Mesothelial cell of epicardium (in vitro differentiated cells): ENCODE measurements at regions not wholly inside any gene's neighbourhood (a gene's known extent, or its start where the extent isn't known, plus 50 kb on each side); places are given as distances from the start of the nearest gene placed in this dataset.

ENCODE experiments used
- DNase-seq, 2 experiments: peaks; one replicate each; pipeline ENCODE4 v3.0.0; 2021; ENCODE audit warnings: low spot score in 2 of 2; ENCODE audit not compliant: unreplicated experiment in 2 of 2
- H3K27ac Mint-ChIP-seq: 2 replicates; pipeline ENCODE4 v1.8.0; 2021; ENCODE audit warnings: mixed read lengths
- H3K27me3 Mint-ChIP-seq: 2 replicates; pipeline ENCODE4 v1.8.0; 2021; ENCODE audit warnings: low read depth, mixed read lengths
- H3K36me3 Mint-ChIP-seq: 2 replicates; pipeline ENCODE4 v1.8.0; 2021; ENCODE audit warnings: mixed read lengths
- H3K4me1 Mint-ChIP-seq: 2 replicates; pipeline ENCODE4 v1.8.0; 2021; ENCODE audit warnings: mixed read lengths
- H3K4me3 Mint-ChIP-seq: 2 replicates; pipeline ENCODE4 v1.8.0; 2021; ENCODE audit warnings: mild to moderate bottlenecking, moderate library complexity, mixed read lengths
- H3K9me3 Mint-ChIP-seq: 2 replicates; pipeline ENCODE4 v1.8.0; 2021; ENCODE audit warnings: mixed read lengths
- CTCF ChIP-seq: fragments of 200-600 bp; sonication (generic); IDR thresholded peaks from one replicate; pipeline ENCODE4 v1.5.0; 2021; ENCODE audit warnings: antibody characterized with exemption; ENCODE audit not compliant: unreplicated experiment

DNA sequence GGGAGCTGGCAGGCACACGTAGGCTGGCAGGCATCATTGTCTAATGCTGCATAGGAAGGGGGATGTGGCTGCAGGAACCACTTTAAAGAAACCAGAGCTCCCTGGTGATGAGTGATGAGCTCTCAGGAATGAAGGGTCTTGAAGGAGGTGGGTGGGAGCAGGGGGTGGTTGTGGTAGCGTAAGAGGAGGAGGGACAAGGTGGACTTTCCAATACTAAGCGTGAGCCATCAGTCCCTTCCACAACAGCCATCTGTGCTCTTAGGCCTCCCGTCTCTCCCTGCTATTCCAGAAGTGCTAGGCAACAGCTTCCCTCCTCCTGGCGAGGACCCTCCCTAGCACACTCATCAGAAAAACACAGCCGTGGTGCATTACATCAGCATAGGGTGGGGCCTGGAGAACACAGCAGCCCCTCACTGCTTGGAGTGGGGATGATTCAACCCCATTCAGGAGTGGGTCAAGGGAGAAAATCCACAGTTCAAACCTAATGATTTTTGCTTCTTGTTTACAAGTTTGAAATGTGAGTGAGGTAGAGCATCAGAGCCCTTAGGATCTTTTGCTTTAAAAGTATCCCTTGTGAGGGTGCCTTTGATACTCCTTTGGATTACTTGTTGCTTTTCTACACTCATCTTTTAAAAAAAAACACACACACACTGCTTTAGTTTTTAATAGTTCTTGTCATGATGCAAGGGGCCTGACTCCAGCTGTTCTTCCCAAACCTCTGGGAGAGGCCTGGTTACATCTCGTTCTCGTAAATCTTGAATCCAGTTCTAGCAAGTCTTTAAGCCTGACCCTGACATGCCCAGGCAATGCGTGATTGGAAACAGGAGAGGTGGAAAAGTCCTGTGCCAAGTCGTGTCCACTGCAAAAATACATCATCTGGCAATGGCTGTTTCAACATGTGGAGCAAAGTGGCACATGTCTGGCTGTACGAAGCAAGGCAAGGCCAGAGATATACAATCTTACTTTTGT, 356.4 kb upstream of the DDHD1 start:
- Mint-ChIP-seq H3K9me3 (peaks cover 10% of the 10 kb centered on the region), H3K4me3 (no peak overlapping the region), H3K4me1 (peaks cover 23% of the 10 kb centered on the region), H3K27ac (peak overlapping the region; percentile 81), H3K27me3 (no peaks in the 10 kb centered on the region), H3K36me3 (no peaks in the 10 kb centered on the region)
- DNase-seq, result no peak
- TF ChIP-seq CTCF, result no peak

- no peak overlapping the region for H3K4me3 Mint-ChIP-seq
- TF ChIP-seq CTCF, result no peak
- no peaks in the 10 kb centered on the region for H3K27me3 Mint-ChIP-seq
- H3K27ac Mint-ChIP-seq, result no peak overlapping the region
- DNase-seq, result no peak
- peaks cover 28% of the 10 kb centered on the region for H3K9me3 Mint-ChIP-seq
- no peaks in the 10 kb centered on the region for H3K4me1 Mint-ChIP-seq
- no peaks in the 10 kb centered on the region for H3K36me3 Mint-ChIP-seq
Observed at GRCh38 chr14:53501361-53502211, 348.5 kb upstream of the DDHD1 start.

- no peak for DNase-seq
- peaks cover 32% of the 10 kb centered on the region for H3K9me3 Mint-ChIP-seq
Observed at GRCh38 chr14:53500191-53500590, 347.1 kb upstream of the DDHD1 start.

DNA sequence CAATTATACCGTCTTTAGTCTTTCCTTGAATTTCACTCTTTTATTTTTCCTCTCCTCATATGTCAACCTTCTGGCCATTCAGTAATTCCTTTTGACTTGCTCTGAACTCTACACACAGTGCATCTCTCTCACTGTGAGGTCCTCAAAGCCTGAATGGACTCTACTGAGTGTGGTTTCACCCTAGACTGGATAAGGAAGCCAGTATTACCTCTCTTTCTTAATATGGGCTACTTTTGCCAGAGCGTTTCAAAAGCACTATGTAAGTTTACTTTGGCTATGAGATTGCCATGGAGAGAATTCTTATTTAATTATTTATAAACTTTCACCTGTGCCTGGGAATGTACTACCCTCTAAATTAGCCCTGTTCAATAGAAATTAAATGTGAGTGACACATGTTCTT, 343.5 kb upstream of the DDHD1 start:
- Mint-ChIP-seq H3K9me3 (peaks cover 14% of the 10 kb centered on the region), H3K27ac (no peak overlapping the region), H3K36me3 (no peaks in the 10 kb centered on the region), H3K4me3 (no peak overlapping the region), H3K4me1 (peaks cover 10% of the 10 kb centered on the region), H3K27me3 (no peaks in the 10 kb centered on the region)
- DNase-seq, result no peak
- no peak for TF ChIP-seq CTCF

More at GRCh38 chr14:53500191-53500590, 347.1 kb upstream of the DDHD1 start:
- Mint-ChIP-seq H3K36me3 (no peaks in the 10 kb centered on the region), H3K4me3 (no peak overlapping the region), H3K27me3 (no peaks in the 10 kb centered on the region), H3K4me1 (no peaks in the 10 kb centered on the region), H3K27ac (no peak overlapping the region)
- no peak for TF ChIP-seq CTCF

GRCh38 chr14:53495846-53496343, 342.8 kb upstream of the DDHD1 start:
- no peak for DNase-seq
- Mint-ChIP-seq H3K27me3 (no peaks in the 10 kb centered on the region), H3K4me1 (peaks cover 10% of the 10 kb centered on the region), H3K36me3 (no peaks in the 10 kb centered on the region), H3K9me3 (peaks cover 14% of the 10 kb centered on the region), H3K4me3 (no peak overlapping the region), H3K27ac (no peak overlapping the region)
- no peak for TF ChIP-seq CTCF
